ENCODE measurements at regions not wholly inside any gene's neighbourhood (a gene's known extent, or its start where the extent isn't known, plus 50 kb on each side); places are given as distances from the start of the nearest gene placed in this dataset.
A peak's percentile ranks its signal among the peaks of the same experiment; 100 is the strongest.

- no peak for DNase-seq
- intact Hi-C loops (cut with DNase I): no loop called here
- WGBS (ENCODE audit: insufficient coverage, low coverage, low lambda C conversion rate, missing lambda C conversion rate): 76% methylated on average over 3 of the region's 6 CpGs
- Histone ChIP-seq H3K4me1 (no peaks in the 10 kb centered on the region), H3K36me3 (no peaks in the 10 kb centered on the region), H3K27ac (no peak overlapping the region), H3K9me3 (no peaks in the 10 kb centered on the region), H3K27me3 (no peaks in the 10 kb centered on the region), H3K4me3 (no peak overlapping the region)
- TF ChIP-seq CTCF (IDR thresholded peaks at IDR 0.05): no peak
- no peak for TF ChIP-seq POLR2A (IDR thresholded peaks at IDR 0.05)
- no peak for ATAC-seq
Observed at GRCh38 chr9:38313421-38313820, 79.1 kb upstream of the ALDH1B1 start.

GRCh38 chr9:38312406-38312805, 80.1 kb upstream of the ALDH1B1 start:
- Histone ChIP-seq H3K27me3 (no peaks in the 10 kb centered on the region), H3K9me3 (no peaks in the 10 kb centered on the region), H3K4me1 (no peaks in the 10 kb centered on the region), H3K27ac (no peak overlapping the region), H3K4me3 (no peak overlapping the region), H3K36me3 (no peaks in the 10 kb centered on the region)
- ATAC-seq: no peak
- TF ChIP-seq CTCF (IDR thresholded peaks at IDR 0.05): no peak
- no peak for TF ChIP-seq POLR2A (IDR thresholded peaks at IDR 0.05)
- WGBS (ENCODE audit: insufficient coverage, low coverage, low lambda C conversion rate, missing lambda C conversion rate): 83% methylated on average over 2 of the region's 4 CpGs
- no peak for DNase-seq
- intact Hi-C loops (cut with DNase I): no loop called here

GRCh38 chr9:38311382-38312270, 80.9 kb upstream of the ALDH1B1 start:
- Histone ChIP-seq H3K27ac (no peak overlapping the region), H3K27me3 (no peaks in the 10 kb centered on the region), H3K4me1 (no peaks in the 10 kb centered on the region), H3K4me3 (no peak overlapping the region), H3K9me3 (no peaks in the 10 kb centered on the region), H3K36me3 (no peaks in the 10 kb centered on the region)
- TF ChIP-seq CTCF (IDR thresholded peaks at IDR 0.05): no peak
- no peak for TF ChIP-seq POLR2A (IDR thresholded peaks at IDR 0.05)
- WGBS (ENCODE audit: insufficient coverage, low coverage, low lambda C conversion rate, missing lambda C conversion rate): 20% methylated on average over 3 of the region's 16 CpGs
- ATAC-seq (peak in 2 of 4 donors; percentile 31 to 87), DNase-seq (no peak)
- intact Hi-C loops (cut with DNase I): no loop called here

GRCh38 chr9:38309324-38310195, 82.9 kb upstream of the ALDH1B1 start:
- ATAC-seq: no peak
- no peak overlapping the region for H3K27ac ChIP-seq
- no peaks in the 10 kb centered on the region for H3K27me3 ChIP-seq
- H3K9me3 ChIP-seq: no peaks in the 10 kb centered on the region
- DNase-seq: no peak
- H3K36me3 ChIP-seq: no peaks in the 10 kb centered on the region
- intact Hi-C loops (cut with DNase I): no loop called here
- 60% methylated on average over 9 of the region's 11 CpGs for WGBS (ENCODE audit: insufficient coverage, low coverage, low lambda C conversion rate, missing lambda C conversion rate)
- TF ChIP-seq CTCF (IDR thresholded peaks at IDR 0.05) (no peak), POLR2A (IDR thresholded peaks at IDR 0.05) (no peak)
- H3K4me1 ChIP-seq: no peaks in the 10 kb centered on the region
- no peak overlapping the region for H3K4me3 ChIP-seq

Data from right lobe of liver (tissue), 6 donors.